A549 (cell line): ENCODE measurements at regions not wholly inside any gene's neighbourhood (a gene's known extent, or its start where the extent isn't known, plus 50 kb on each side); places are given as distances from the start of the nearest gene placed in this dataset.

Experiments used
- CEBPB ChIP-seq, 2 experiments: fragments of >200 bp in 1 of 2; sonication (Bioruptor Twin) in 1 of 2; formaldehyde crosslinking in 1 of 2; IDR thresholded peaks; 2 replicates each; pipeline ENCODE4 v1.6.1; 2012 to 2016
- CHD4 ChIP-seq: fragments of 200-600 bp; sonication (generic); IDR thresholded peaks from 2 replicates; pipeline ENCODE4 v1.6.1; 2016; ENCODE audit warnings: antibody characterized with exemption, mild to moderate bottlenecking, borderline replicate concordance
- CTCF ChIP-seq: fragments of >200 bp; sonication (Bioruptor Twin); formaldehyde crosslinking; IDR thresholded peaks from 3 replicates; pipeline ENCODE4 v1.5.1; 2016
- EP300 ChIP-seq, 2 experiments: fragments of >200 bp; sonication (Bioruptor Twin); formaldehyde crosslinking; IDR thresholded peaks; 2 replicates in 1 of 2; 3 replicates in 1 of 2; pipeline ENCODE4 v1.6.1; 2016 to 2017
- JUN ChIP-seq, 2 experiments: fragments of >200 bp; sonication (Bioruptor Twin); formaldehyde crosslinking; IDR thresholded peaks; 2 replicates in 1 of 2; 3 replicates in 1 of 2; pipeline ENCODE4 v1.6.1; 2016 to 2017
- MAFK ChIP-seq: fragments of 450-650 bp; IDR thresholded peaks from 2 replicates; pipeline ENCODE4 v1.6.1; 2014; ENCODE audit not compliant: partially characterized antibody
- POLR2A ChIP-seq: IDR thresholded peaks from 2 replicates; pipeline ENCODE4 v1.6.1; 2012; ENCODE audit warnings: mild to moderate bottlenecking, low read length
- POLR2AphosphoS2 ChIP-seq: conservative IDR thresholded peaks from 2 replicates; pipeline ENCODE4 v1.6.1; 2012; ENCODE audit warnings: low read length, improper control_type of control experiment, inconsistent platforms
- RFX5 ChIP-seq: fragments of 450-650 bp; IDR thresholded peaks from 2 replicates; pipeline ENCODE4 v1.7.1; 2014; ENCODE audit warnings: antibody characterized with exemption, mild to moderate bottlenecking, moderate library complexity
- SMC3 ChIP-seq: fragments of >200 bp; sonication (Bioruptor Twin); formaldehyde crosslinking; IDR thresholded peaks from 3 replicates; pipeline ENCODE4 v1.6.1; 2018; ENCODE audit warnings: inconsistent platforms

GRCh38 chr9:103319979-103320378 lies 324.8 kb downstream of the CYLC2 start:
- no peak for TF ChIP-seq CTCF
- no peak for TF ChIP-seq CEBPB (IDR thresholded peaks at IDR 0.05)
- TF ChIP-seq MAFK, result no peak
- TF ChIP-seq POLR2A, result no peak
- TF ChIP-seq SMC3, result no peak
- no peak for TF ChIP-seq RFX5
- no peak for TF ChIP-seq POLR2AphosphoS2
- TF ChIP-seq JUN (IDR thresholded peaks at IDR 0.05), result no peak
- TF ChIP-seq EP300 (IDR thresholded peaks at IDR 0.05), result no peak
- no peak for TF ChIP-seq CHD4
